Activated T-helper 2 cell treated with anti-CD3 and anti-CD28 coated beads, Interferon-gamma antibody, Interleukin-2, Interleukin-4, amounts not matched to agents 10 μg/mL and 5 μg/mL and 100 μg/mL, durations not matched to agents 14 hours and 24 hours and 36 hours (primary cell): ENCODE measurements at regions not wholly inside any gene's neighbourhood (a gene's known extent, or its start where the extent isn't known, plus 50 kb on each side); places are given as distances from the start of the nearest gene placed in this dataset.
"Not testable (repeated sequence)": the region's sequence is repeated elsewhere in the genome, so short reads cannot be mapped to it uniquely, and the experiment has no call there.

Source experiments
- DNase-seq: peaks from one replicate; pipeline ENCODE4 v3.0.0; 2021; ENCODE audit warnings: low spot score
- H3K27ac Mint-ChIP-seq: one replicate; pipeline ENCODE4 v1.8.0; 2021; ENCODE audit warnings: mixed read lengths
- H3K27me3 Mint-ChIP-seq: one replicate; pipeline ENCODE4 v1.8.0; 2021; ENCODE audit warnings: low read depth, mixed read lengths
- H3K36me3 Mint-ChIP-seq: one replicate; pipeline ENCODE4 v1.8.0; 2021; ENCODE audit warnings: low read depth, mixed read lengths
- H3K4me1 Mint-ChIP-seq: one replicate; pipeline ENCODE4 v1.8.0; 2021; ENCODE audit warnings: low read depth, mixed read lengths
- H3K4me3 Mint-ChIP-seq: one replicate; pipeline ENCODE4 v1.8.0; 2021; ENCODE audit warnings: low read depth, mild to moderate bottlenecking, moderate library complexity, mixed read lengths
- H3K9me3 Mint-ChIP-seq: one replicate; pipeline ENCODE4 v1.8.0; 2021; ENCODE audit warnings: mixed read lengths
- intact Hi-C: fragments of 100-400 bp; cut with micrococcal nuclease; formaldehyde crosslinking; loops from one replicate; pipeline ENCODE4 v1.15.1; 2023

- H3K36me3 Mint-ChIP-seq: no peaks in the 10 kb centered on the region
- H3K27me3 Mint-ChIP-seq: no peaks in the 10 kb centered on the region
- no peaks in the 10 kb centered on the region for H3K4me1 Mint-ChIP-seq
- H3K9me3 Mint-ChIP-seq: no peaks in the 10 kb centered on the region
- no peak overlapping the region for H3K4me3 Mint-ChIP-seq
- intact Hi-C loops: no loop called here
- H3K27ac Mint-ChIP-seq: no peak overlapping the region
- DNase-seq: no peak
Observed at GRCh38 chr10:43852149-43852548, 203.5 kb upstream of the ZNF32 start.

GRCh38 chr10:43851030-43851429 is 202.3 kb upstream of the ZNF32 start:
- H3K9me3 Mint-ChIP-seq: no peaks in the 10 kb centered on the region
- intact Hi-C loops: no loop called here
- no peak overlapping the region for H3K27ac Mint-ChIP-seq
- H3K4me1 Mint-ChIP-seq: peaks cover 6% of the 10 kb centered on the region
- no peaks in the 10 kb centered on the region for H3K36me3 Mint-ChIP-seq
- H3K4me3 Mint-ChIP-seq: no peak overlapping the region
- no peak for DNase-seq
- H3K27me3 Mint-ChIP-seq: no peaks in the 10 kb centered on the region

GRCh38 chr10:43849551-43849950 is 200.9 kb upstream of the ZNF32 start:
- Mint-ChIP-seq H3K9me3 (no peaks in the 10 kb centered on the region), H3K4me3 (no peak overlapping the region), H3K27me3 (no peaks in the 10 kb centered on the region)

GRCh38 chr10:43846968-43847367 is 198.3 kb upstream of the ZNF32 start:
- H3K27ac Mint-ChIP-seq: no peak overlapping the region
- no peaks in the 10 kb centered on the region for H3K27me3 Mint-ChIP-seq
- H3K36me3 Mint-ChIP-seq: no peaks in the 10 kb centered on the region
- intact Hi-C loops: no loop called here
- no peak overlapping the region for H3K4me3 Mint-ChIP-seq
- H3K4me1 Mint-ChIP-seq: peaks cover 10% of the 10 kb centered on the region
- no peaks in the 10 kb centered on the region for H3K9me3 Mint-ChIP-seq
- no peak for DNase-seq

More at GRCh38 chr10:43849551-43849950, 200.9 kb upstream of the ZNF32 start:
- intact Hi-C loops: no loop called here
- Mint-ChIP-seq H3K27ac (no peak overlapping the region), H3K4me1 (peaks cover 10% of the 10 kb centered on the region), H3K36me3 (no peaks in the 10 kb centered on the region)
- DNase-seq: no peak

- intact Hi-C loops: no loop called here
- no peaks in the 10 kb centered on the region for H3K27me3 Mint-ChIP-seq
- H3K4me1 Mint-ChIP-seq: peaks cover 10% of the 10 kb centered on the region
- no peak overlapping the region for H3K4me3 Mint-ChIP-seq
- no peak for DNase-seq
- H3K27ac Mint-ChIP-seq: no peak overlapping the region
- H3K36me3 Mint-ChIP-seq: no peaks in the 10 kb centered on the region
- no peaks in the 10 kb centered on the region for H3K9me3 Mint-ChIP-seq
Observed at GRCh38 chr10:43846187-43846680, 197.6 kb upstream of the ZNF32 start.

- Mint-ChIP-seq H3K4me1 (peaks cover 10% of the 10 kb centered on the region), H3K4me3 (no peak overlapping the region), H3K27ac (no peak overlapping the region), H3K27me3 (peaks cover 7% of the 10 kb centered on the region), H3K36me3 (no peaks in the 10 kb centered on the region), H3K9me3 (no peaks in the 10 kb centered on the region)
- intact Hi-C loops: no loop called here
- no peak for DNase-seq
Observed at GRCh38 chr10:43845121-43845520, 196.4 kb upstream of the ZNF32 start.

GRCh38 chr10:43844221-43844620 is 195.5 kb upstream of the ZNF32 start:
- peaks cover 10% of the 10 kb centered on the region for H3K4me1 Mint-ChIP-seq
- H3K36me3 Mint-ChIP-seq: no peaks in the 10 kb centered on the region
- H3K27ac Mint-ChIP-seq: no peak overlapping the region
- intact Hi-C loops: no loop called here
- no peaks in the 10 kb centered on the region for H3K9me3 Mint-ChIP-seq
- no peak overlapping the region for H3K4me3 Mint-ChIP-seq
- no peak for DNase-seq
- H3K27me3 Mint-ChIP-seq: peaks cover 12% of the 10 kb centered on the region

- Mint-ChIP-seq H3K27me3 (peaks cover 12% of the 10 kb centered on the region), H3K4me3 (no peak overlapping the region), H3K4me1 (peaks cover 10% of the 10 kb centered on the region), H3K9me3 (no peaks in the 10 kb centered on the region), H3K27ac (no peak overlapping the region), H3K36me3 (no peaks in the 10 kb centered on the region)
- DNase-seq: no peak
- intact Hi-C loops: no loop called here
Observed at GRCh38 chr10:43843321-43844101, 194.8 kb upstream of the ZNF32 start.

GRCh38 chr10:43842496-43842895 is 193.8 kb upstream of the ZNF32 start:
- Mint-ChIP-seq H3K4me3 (no peak overlapping the region), H3K4me1 (peaks cover 10% of the 10 kb centered on the region), H3K27ac (no peak overlapping the region), H3K27me3 (peaks cover 13% of the 10 kb centered on the region), H3K9me3 (no peaks in the 10 kb centered on the region), H3K36me3 (no peaks in the 10 kb centered on the region)
- intact Hi-C loops: no loop called here
- no peak for DNase-seq

GRCh38 chr10:43842072-43842471 is 193.4 kb upstream of the ZNF32 start:
- H3K36me3 Mint-ChIP-seq: no peaks in the 10 kb centered on the region

GRCh38 chr10:43839973-43840372 is 191.3 kb upstream of the ZNF32 start:
- Mint-ChIP-seq H3K4me1 (peaks cover 4% of the 10 kb centered on the region), H3K27me3 (peaks cover 18% of the 10 kb centered on the region), H3K36me3 (no peaks in the 10 kb centered on the region), H3K9me3 (no peaks in the 10 kb centered on the region), H3K4me3 (no peak overlapping the region), H3K27ac (no peak overlapping the region)
- intact Hi-C loops: no loop called here
- DNase-seq: no peak

More at GRCh38 chr10:43842072-43842471, 193.4 kb upstream of the ZNF32 start:
- Mint-ChIP-seq H3K27ac (no peak overlapping the region), H3K4me3 (no peak overlapping the region), H3K9me3 (no peaks in the 10 kb centered on the region), H3K4me1 (peaks cover 10% of the 10 kb centered on the region), H3K27me3 (peaks cover 16% of the 10 kb centered on the region)
- no peak for DNase-seq
- intact Hi-C loops: no loop called here

GRCh38 chr10:43834751-43835150 is 186.1 kb upstream of the ZNF32 start:
- H3K4me3 Mint-ChIP-seq, H3K36me3 Mint-ChIP-seq, H3K4me1 Mint-ChIP-seq, intact Hi-C loops, DNase-seq, H3K9me3 Mint-ChIP-seq, H3K27ac Mint-ChIP-seq: not testable (repeated sequence)
- peaks cover 36% of the 10 kb centered on the region for H3K27me3 Mint-ChIP-seq

- Mint-ChIP-seq H3K27ac (no peak overlapping the region), H3K36me3 (no peaks in the 10 kb centered on the region), H3K4me3 (no peak overlapping the region), H3K9me3 (no peaks in the 10 kb centered on the region), H3K4me1 (peaks cover 10% of the 10 kb centered on the region), H3K27me3 (peaks cover 33% of the 10 kb centered on the region)
- intact Hi-C loops: no loop called here
- DNase-seq: no peak
Observed at GRCh38 chr10:43827853-43828252, 179.2 kb upstream of the ZNF32 start.
